Neural progenitor cell (in vitro differentiated cells): ENCODE measurements at regions not wholly inside any gene's neighbourhood (a gene's known extent, or its start where the extent isn't known, plus 50 kb on each side); places are given as distances from the start of the nearest gene placed in this dataset.

ENCODE experiments used
- CTCF ChIP-seq: fragments of 200-600 bp; sonication (generic); IDR thresholded peaks from 2 replicates; pipeline ENCODE4 v1.5.1; 2017; ENCODE audit warnings: antibody characterized with exemption, mild to moderate bottlenecking
- EZH2 ChIP-seq: fragments of 200-600 bp; sonication (generic); IDR thresholded peaks from 2 replicates; pipeline ENCODE4 v1.6.1; 2017; ENCODE audit warnings: antibody characterized with exemption, mild to moderate bottlenecking, moderate library complexity
- EZH2phosphoT487 ChIP-seq: fragments of 200-600 bp; sonication (generic); IDR thresholded peaks from 2 replicates; pipeline ENCODE4 v1.6.1; 2017; ENCODE audit warnings: antibody characterized with exemption

GRCh38 chr2:192558637-192559036 is 363.9 kb upstream of the TMEFF2 start:
- TF ChIP-seq CTCF: no peak
- TF ChIP-seq EZH2: no peak
- no peak for TF ChIP-seq EZH2phosphoT487
